ENCODE measurements at regions not wholly inside any gene's neighbourhood (a gene's known extent, or its start where the extent isn't known, plus 50 kb on each side); places are given as distances from the start of the nearest gene placed in this dataset.

GRCh38 chr9:109872901-109873300 lies 92.9 kb downstream of the PALM2AKAP2 start:
- H3K9me3 ChIP-seq (ENCODE audit: low read depth, low read length), result no peaks in the 10 kb centered on the region
- DNase-seq (ENCODE audit: insufficient read length, low spot score, missing footprints), result no peak
- H3K36me3 ChIP-seq (ENCODE audit: insufficient read depth, low read length), result no peaks in the 10 kb centered on the region
- no peak overlapping the region for H3K4me3 ChIP-seq (ENCODE audit: insufficient read depth, low read length)
- no peak overlapping the region for H3K4me2 ChIP-seq (ENCODE audit: insufficient read depth, low read length)
- H3K27me3 ChIP-seq (ENCODE audit: insufficient read depth, low read length), result no peaks in the 10 kb centered on the region
- peaks cover 5% of the 10 kb centered on the region for H4K20me1 ChIP-seq (ENCODE audit: insufficient read depth, low read length)
- no peak overlapping the region for H2AFZ ChIP-seq (ENCODE audit: low read length)
- no peak overlapping the region for H3K27ac ChIP-seq (ENCODE audit: low read depth, low read length)
- no peak for TF ChIP-seq CTCF (IDR thresholded peaks at IDR 0.05; ENCODE audit: extremely low read depth, low read depth, low read length)
- H3K79me2 ChIP-seq (ENCODE audit: insufficient read depth, low read length), result no peaks in the 10 kb centered on the region
- H3K4me1 ChIP-seq (ENCODE audit: insufficient read depth, low read length), result no peaks in the 10 kb centered on the region

- Histone ChIP-seq H3K4me3 (ENCODE audit: insufficient read depth, low read length) (no peak overlapping the region), H3K4me1 (ENCODE audit: insufficient read depth, low read length) (no peaks in the 10 kb centered on the region), H3K79me2 (ENCODE audit: insufficient read depth, low read length) (no peaks in the 10 kb centered on the region), H3K27ac (ENCODE audit: low read depth, low read length) (no peak overlapping the region), H2AFZ (ENCODE audit: low read length) (no peak overlapping the region), H3K9me3 (ENCODE audit: low read depth, low read length) (no peaks in the 10 kb centered on the region), H4K20me1 (ENCODE audit: insufficient read depth, low read length) (peaks cover 3% of the 10 kb centered on the region), H3K4me2 (ENCODE audit: insufficient read depth, low read length) (no peak overlapping the region), H3K36me3 (ENCODE audit: insufficient read depth, low read length) (no peaks in the 10 kb centered on the region), H3K27me3 (ENCODE audit: insufficient read depth, low read length) (no peaks in the 10 kb centered on the region)
- TF ChIP-seq CTCF (IDR thresholded peaks at IDR 0.05; ENCODE audit: extremely low read depth, low read depth, low read length), result no peak
- DNase-seq (ENCODE audit: insufficient read length, low spot score, missing footprints), result no peak
These were observed 95.6 kb downstream of the PALM2AKAP2 start for GRCh38 chr9:109875495-109876129.

GRCh38 chr9:109880276-109881169 lies 100.5 kb downstream of the PALM2AKAP2 start:
- no peaks in the 10 kb centered on the region for H3K4me1 ChIP-seq (ENCODE audit: insufficient read depth, low read length)
- no peak for DNase-seq (ENCODE audit: insufficient read length, low spot score, missing footprints)
- no peak overlapping the region for H3K4me3 ChIP-seq (ENCODE audit: insufficient read depth, low read length)
- no peaks in the 10 kb centered on the region for H3K79me2 ChIP-seq (ENCODE audit: insufficient read depth, low read length)
- TF ChIP-seq CTCF (IDR thresholded peaks at IDR 0.05; ENCODE audit: extremely low read depth, low read depth, low read length), result peak; percentile 70
- H2AFZ ChIP-seq (ENCODE audit: low read length), result no peak overlapping the region
- no peaks in the 10 kb centered on the region for H3K9me3 ChIP-seq (ENCODE audit: low read depth, low read length)
- no peak overlapping the region for H3K27ac ChIP-seq (ENCODE audit: low read depth, low read length)
- no peaks in the 10 kb centered on the region for H3K36me3 ChIP-seq (ENCODE audit: insufficient read depth, low read length)
- H3K27me3 ChIP-seq (ENCODE audit: insufficient read depth, low read length), result no peaks in the 10 kb centered on the region
- peaks cover 3% of the 10 kb centered on the region for H4K20me1 ChIP-seq (ENCODE audit: insufficient read depth, low read length)
- H3K4me2 ChIP-seq (ENCODE audit: insufficient read depth, low read length), result no peak overlapping the region

- Histone ChIP-seq H3K4me3 (ENCODE audit: insufficient read depth, low read length) (no peak overlapping the region), H3K79me2 (ENCODE audit: insufficient read depth, low read length) (no peaks in the 10 kb centered on the region), H2AFZ (ENCODE audit: low read length) (no peak overlapping the region), H3K4me2 (ENCODE audit: insufficient read depth, low read length) (no peak overlapping the region), H3K9me3 (ENCODE audit: low read depth, low read length) (no peaks in the 10 kb centered on the region), H3K27me3 (ENCODE audit: insufficient read depth, low read length) (no peaks in the 10 kb centered on the region), H3K4me1 (ENCODE audit: insufficient read depth, low read length) (peaks cover 13% of the 10 kb centered on the region), H4K20me1 (ENCODE audit: insufficient read depth, low read length) (no peaks in the 10 kb centered on the region), H3K36me3 (ENCODE audit: insufficient read depth, low read length) (no peaks in the 10 kb centered on the region), H3K27ac (ENCODE audit: low read depth, low read length) (no peak overlapping the region)
- DNase-seq (ENCODE audit: insufficient read length, low spot score, missing footprints), result no peak
- no peak for TF ChIP-seq CTCF (IDR thresholded peaks at IDR 0.05; ENCODE audit: extremely low read depth, low read depth, low read length)
These were observed 103.6 kb downstream of the PALM2AKAP2 start for GRCh38 chr9:109883623-109884022.
